ENCODE measurements at regions not wholly inside any gene's neighbourhood (a gene's known extent, or its start where the extent isn't known, plus 50 kb on each side); places are given as distances from the start of the nearest gene placed in this dataset.
"Not testable (repeated sequence)": the region's sequence is repeated elsewhere in the genome, so short reads cannot be mapped to it uniquely, and the experiment has no call there.

GRCh38 chr4:148634476-148634875 lies 192.3 kb upstream of the NR3C2 start:
- no peak for FAIRE-seq
- no peak for TF ChIP-seq CTCF (IDR thresholded peaks at IDR 0.05; ENCODE audit: insufficient read depth, missing control alignments)
- no peak for DNase-seq (ENCODE audit: insufficient read length, low spot score)

DNA sequence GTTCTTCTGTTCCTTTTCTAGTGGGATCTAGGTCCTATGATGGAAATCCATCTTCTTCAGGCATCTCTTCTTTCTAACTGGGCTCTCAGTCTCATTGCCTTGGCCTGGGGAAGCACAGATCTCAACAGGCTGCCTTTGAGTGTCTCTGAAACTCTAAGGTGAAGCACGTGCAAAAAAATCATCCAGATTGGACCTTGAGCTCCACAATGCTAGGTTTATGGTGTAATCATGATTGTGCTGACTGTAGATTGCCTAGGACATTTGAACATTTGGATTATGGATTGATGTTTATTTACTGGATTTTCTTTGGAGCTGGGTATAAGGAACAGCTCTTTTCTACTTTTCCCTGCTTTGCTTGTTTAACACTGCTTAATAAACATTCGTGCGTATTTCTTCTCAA lies 191.5 kb upstream of the NR3C2 start:
- TF ChIP-seq CTCF (IDR thresholded peaks at IDR 0.05; ENCODE audit: insufficient read depth, missing control alignments), result no peak
- no peak for DNase-seq (ENCODE audit: insufficient read length, low spot score)
- no peak for FAIRE-seq

DNA sequence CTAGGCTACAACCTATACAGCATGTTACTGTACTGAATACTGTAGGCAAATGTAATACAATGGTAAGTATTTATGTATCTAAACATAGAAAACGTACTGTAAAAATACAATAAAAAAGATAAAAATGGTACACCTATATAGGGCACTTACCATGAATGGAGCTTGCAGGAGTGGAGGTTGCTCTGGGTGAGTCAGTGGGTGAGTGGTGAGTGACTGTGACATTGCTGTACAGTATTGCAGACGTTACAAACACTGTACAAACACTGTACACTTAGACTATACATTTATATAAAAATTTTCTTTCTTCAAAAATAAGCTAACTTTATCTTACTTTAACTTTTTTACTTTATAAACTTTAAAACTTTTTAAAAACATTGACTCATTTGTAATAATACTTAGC lies 190.3 kb upstream of the NR3C2 start:
- FAIRE-seq (no peak), DNase-seq (ENCODE audit: insufficient read length, low spot score) (no peak)

DNA sequence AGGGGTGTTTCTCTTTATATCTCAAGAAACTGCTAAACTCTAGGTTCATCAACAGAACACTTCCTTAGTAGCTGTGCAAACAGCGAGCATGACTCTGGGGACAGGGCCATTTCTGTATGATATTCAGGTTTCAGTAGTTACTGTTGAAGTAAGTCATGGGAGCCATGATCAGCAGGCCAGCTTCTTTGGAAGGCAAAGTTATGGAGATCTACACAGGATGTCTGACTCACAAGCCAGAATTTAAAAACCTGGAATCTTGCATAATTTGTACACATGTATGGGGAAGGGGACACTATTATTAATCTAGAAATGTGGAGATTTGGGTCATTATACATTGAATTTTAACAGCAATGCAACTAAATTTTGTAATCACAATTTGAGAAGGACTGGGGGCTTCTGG lies 187.8 kb upstream of the NR3C2 start:
- no peak for DNase-seq (ENCODE audit: insufficient read length, low spot score)
- FAIRE-seq, result no peak
- no peak for TF ChIP-seq CTCF (IDR thresholded peaks at IDR 0.05; ENCODE audit: insufficient read depth, missing control alignments)

More for the DNA sequence above, 190.3 kb upstream of the NR3C2 start:
- TF ChIP-seq CTCF (IDR thresholded peaks at IDR 0.05; ENCODE audit: insufficient read depth, missing control alignments), result no peak

DNA sequence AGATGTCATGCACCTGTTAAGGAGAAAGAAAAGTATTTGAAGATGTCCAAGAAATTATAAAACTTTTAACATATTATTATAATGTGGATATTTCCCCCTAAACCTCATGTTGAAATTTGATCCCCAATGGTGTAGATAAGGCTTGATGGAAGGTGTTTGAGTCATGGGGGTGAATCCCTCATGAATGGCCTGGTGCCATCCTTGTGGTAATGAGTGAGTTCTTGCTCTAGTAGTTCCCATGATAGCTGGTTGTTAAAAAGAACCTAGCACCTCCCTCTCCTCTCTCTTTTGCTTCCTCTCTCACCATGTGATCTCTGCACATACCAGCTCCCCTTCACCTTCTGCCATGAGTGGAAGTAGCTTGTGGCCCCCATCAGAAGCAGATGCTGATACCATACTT lies 176.6 kb upstream of the NR3C2 start:
- TF ChIP-seq CTCF (IDR thresholded peaks at IDR 0.05; ENCODE audit: insufficient read depth, missing control alignments), result no peak
- DNase-seq (ENCODE audit: insufficient read length, low spot score), result no peak
- FAIRE-seq, result no peak

- DNase-seq (ENCODE audit: insufficient read length, low spot score) (no peak), FAIRE-seq (no peak)
- TF ChIP-seq CTCF (IDR thresholded peaks at IDR 0.05; ENCODE audit: insufficient read depth, missing control alignments), result no peak
Measured at GRCh38 chr4:148608968-148609367, 166.8 kb upstream of the NR3C2 start.

GRCh38 chr4:148598418-148599207 lies 156.4 kb upstream of the NR3C2 start:
- not testable (repeated sequence) for DNase-seq (ENCODE audit: insufficient read length, low spot score); FAIRE-seq
